Adrenal gland (tissue), 9 donors: ENCODE measurements at regions not wholly inside any gene's neighbourhood (a gene's known extent, or its start where the extent isn't known, plus 50 kb on each side); places are given as distances from the start of the nearest gene placed in this dataset.

Experiments used
- DNase-seq, 7 donors: peaks; one replicate each; pipeline ENCODE4 v3.0.0-alpha.2; 2019 to 2020
- H3K27ac ChIP-seq, 5 donors: fragments of 200-600 bp; sonication (generic) in 4 of 5; 1 replicate in 3 of 5; 2 replicates in 2 of 5; pipeline versions ENCODE4 v1.5.1 to v1.8.0; 2016 to 2020; ENCODE audit warnings: mild to moderate bottlenecking in 1 of 5
- H3K27me3 ChIP-seq: fragments of 200-600 bp; 2 replicates; pipeline ENCODE4 v1.8.0; 2021
- H3K36me3 ChIP-seq, 2 donors: fragments of 200-600 bp; replicated peaks in 1 of 2; 1 replicate in 1 of 2; 2 replicates in 1 of 2; pipeline versions ENCODE4 v1.5.1 to v1.8.0; 2018 to 2022
- H3K4me1 ChIP-seq, 2 donors: fragments of 200-600 bp; replicated peaks in 1 of 2; 1 replicate in 1 of 2; 2 replicates in 1 of 2; pipeline versions ENCODE4 v1.5.1 to v1.8.0; 2018 to 2021
- H3K4me3 ChIP-seq, 4 donors: fragments of 200-600 bp; sonication (generic) in 3 of 4; one replicate each; pipeline ENCODE4 v1.5.1; 2016 to 2018
- H3K9me3 ChIP-seq, 3 donors: fragments of 200-600 bp; sonication (generic) in 1 of 3; replicated peaks in 1 of 3; 1 replicate in 2 of 3; 2 replicates in 1 of 3; pipeline versions ENCODE4 v1.5.1 to v1.8.0; 2016 to 2021
- CTCF ChIP-seq, 6 experiments: fragments of 450-650 bp in 4 of 6; fragments of 200-600 bp in 2 of 6; sonication (generic) in 1 of 6; IDR thresholded peaks; 1 replicate in 5 of 6; 2 replicates in 1 of 6; pipeline versions ENCODE4 v1.5.1 to v1.8.0; 2016 to 2021; ENCODE audit warnings: antibody characterized with exemption in 6 of 6, mild to moderate bottlenecking in 2 of 6, moderate library complexity in 1 of 6
- POLR2A ChIP-seq, 2 donors: fragments of 450-650 bp; IDR thresholded peaks; one replicate each; pipeline ENCODE4 v1.6.1; 2017; ENCODE audit warnings: antibody characterized with exemption in 2 of 2, mild to moderate bottlenecking in 2 of 2, moderate library complexity in 1 of 2
- WGBS, 4 donors: extraction: QIAGEN DNeasy Blood & Tissue Kit in 2 of 4; methylation state at CpG; one replicate each; pipeline versions ENCODE4 v1.1.5 to v1.1.7; 2013 to 2017; 5-methylcytosine and 5-hydroxymethylcytosine counted together
- intact Hi-C, 2 donors: fragments of 100-400 bp; cut with DNase I; formaldehyde crosslinking; loops; one replicate each; pipeline versions ENCODE4 v1.14.1 to v1.15.0; 2022 to 2023
- donor health status: healthy with polysubstance abuse.
- donor health status: Bipolar disorder and iron deficiency.
- donor health status: DM: yes; HTN: yes; CAD: no.
- donor health status: DM: no; HTN: no; CAD: no.
- donor health status: DM: no; HTN: no; CAD: no.

- Histone ChIP-seq H3K9me3 (no peaks in the 10 kb centered on the region), H3K4me1 (no peaks in the 10 kb centered on the region), H3K4me3 (no peak overlapping the region), H3K27ac (no peak overlapping the region), H3K27me3 (no peaks in the 10 kb centered on the region), H3K36me3 (no peaks in the 10 kb centered on the region)
- intact Hi-C loops: no loop called here
- no peak for DNase-seq
- 15 to 30% (median 22%) methylated on average over 1 of the region's 1 CpG for WGBS, 4 donors
- TF ChIP-seq CTCF (IDR thresholded peaks at IDR 0.05): no peak
- TF ChIP-seq POLR2A (IDR thresholded peaks at IDR 0.05): no peak
Measured at GRCh38 chr3:146813496-146813895, 208.3 kb upstream of the PLSCR5 start.

GRCh38 chr3:146803745-146804144, 198.6 kb upstream of the PLSCR5 start:
- Histone ChIP-seq H3K27me3 (no peaks in the 10 kb centered on the region), H3K36me3 (no peaks in the 10 kb centered on the region), H3K4me3 (no peak overlapping the region), H3K4me1 (no peaks in the 10 kb centered on the region), H3K27ac (no peak overlapping the region), H3K9me3 (no peaks in the 10 kb centered on the region)
- intact Hi-C loops: no loop called here
- WGBS, 4 donors: 30 to 48% (median 36%) methylated on average over 2 of the region's 2 CpGs
- no peak for DNase-seq
- TF ChIP-seq POLR2A (IDR thresholded peaks at IDR 0.05) (no peak), CTCF (IDR thresholded peaks at IDR 0.05) (no peak)

- Histone ChIP-seq H3K4me1 (no peaks in the 10 kb centered on the region), H3K36me3 (no peaks in the 10 kb centered on the region), H3K27me3 (no peaks in the 10 kb centered on the region), H3K27ac (no peak overlapping the region), H3K4me3 (no peak overlapping the region), H3K9me3 (no peaks in the 10 kb centered on the region)
- WGBS, 4 donors: 25 to 46% (median 38%) methylated on average over 2 of the region's 2 CpGs
- TF ChIP-seq CTCF (IDR thresholded peaks at IDR 0.05) (no peak), POLR2A (IDR thresholded peaks at IDR 0.05) (no peak)
- DNase-seq: no peak
- intact Hi-C loops: no loop called here
Measured at GRCh38 chr3:146801492-146801891, 196.3 kb upstream of the PLSCR5 start.

DNA sequence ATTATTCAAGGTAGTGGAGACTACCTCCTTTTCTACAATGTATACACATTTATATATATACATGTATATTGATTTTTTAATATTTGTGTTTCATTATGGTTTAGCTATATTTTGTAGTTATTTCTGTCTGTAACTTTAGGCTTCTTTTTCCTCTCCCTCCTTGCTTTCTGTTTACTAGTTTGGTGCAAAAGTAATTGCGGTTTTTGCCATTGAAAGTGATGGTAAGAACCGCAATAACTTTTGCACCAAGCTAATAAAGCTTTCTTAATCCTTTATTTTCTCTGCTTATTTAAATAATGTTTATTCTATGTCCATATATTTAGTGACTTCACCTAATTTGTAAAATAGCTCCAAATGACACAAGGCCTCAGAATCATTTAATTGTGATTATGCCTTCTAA, 195.3 kb upstream of the PLSCR5 start:
- Histone ChIP-seq H3K4me3 (no peak overlapping the region), H3K36me3 (no peaks in the 10 kb centered on the region), H3K27me3 (no peaks in the 10 kb centered on the region), H3K27ac (no peak overlapping the region), H3K4me1 (no peaks in the 10 kb centered on the region), H3K9me3 (no peaks in the 10 kb centered on the region)
- intact Hi-C loops: no loop called here
- no peak for DNase-seq
- 72 to 77% (median 73%) methylated on average over 2 of the region's 2 CpGs for WGBS, 4 donors
- TF ChIP-seq POLR2A (IDR thresholded peaks at IDR 0.05): no peak

- no peak overlapping the region for H3K27ac ChIP-seq
- no peaks in the 10 kb centered on the region for H3K36me3 ChIP-seq
- H3K4me3 ChIP-seq: no peak overlapping the region
- H3K9me3 ChIP-seq: no peaks in the 10 kb centered on the region
- no peak for TF ChIP-seq CTCF (IDR thresholded peaks at IDR 0.05)
- H3K4me1 ChIP-seq: no peaks in the 10 kb centered on the region
- WGBS, 4 donors: 50 to 72% (median 58%) methylated on average over 2 of the region's 2 CpGs
- no peaks in the 10 kb centered on the region for H3K27me3 ChIP-seq
- intact Hi-C loops: no loop called here
- DNase-seq: no peak
Measured at GRCh38 chr3:146796078-146796477, 190.9 kb upstream of the PLSCR5 start.
